H9 (cell line): ENCODE measurements at regions not wholly inside any gene's neighbourhood (a gene's known extent, or its start where the extent isn't known, plus 50 kb on each side); places are given as distances from the start of the nearest gene placed in this dataset.
A peak's percentile ranks its signal among the peaks of the same experiment; 100 is the strongest.

Experiments used
- DNase-seq: peaks from one replicate; pipeline ENCODE4 v3.0.0-alpha.2; 2017
- H2AFZ ChIP-seq: one replicate; pipeline ENCODE4 v1.6.1; 2013; ENCODE audit warnings: mild to moderate bottlenecking, low read length, control low read depth, moderate library complexity
- H2AK5ac ChIP-seq: 2 replicates; pipeline ENCODE4 v1.6.1; 2013; ENCODE audit warnings: low read length, control low read depth, mixed read lengths; ENCODE audit not compliant: insufficient read length
- H2BK120ac ChIP-seq: one replicate; pipeline ENCODE4 v1.6.1; 2013; ENCODE audit warnings: low read depth, mild to moderate bottlenecking, low read length, control low read depth, inconsistent platforms; ENCODE audit not compliant: poor library complexity, severe bottlenecking
- H2BK12ac ChIP-seq: 2 replicates; pipeline ENCODE4 v1.6.1; 2013; ENCODE audit warnings: low read length, control low read depth, mixed read lengths, low read depth; ENCODE audit not compliant: insufficient read length
- H2BK15ac ChIP-seq: 2 replicates; pipeline ENCODE4 v1.6.1; 2013; ENCODE audit warnings: low read depth, low read length, control low read depth
- H2BK20ac ChIP-seq: one replicate; pipeline ENCODE4 v1.6.1; 2013; ENCODE audit warnings: low read depth, mild to moderate bottlenecking, low read length, control low read depth, inconsistent platforms; ENCODE audit not compliant: poor library complexity, severe bottlenecking
- H2BK5ac ChIP-seq: 2 replicates; pipeline ENCODE4 v1.6.1; 2013; ENCODE audit warnings: low read length, control low read depth, mixed read lengths; ENCODE audit not compliant: insufficient read length
- H3K14ac ChIP-seq: 2 replicates; pipeline ENCODE4 v1.6.1; 2013; ENCODE audit warnings: low read length, control low read depth; ENCODE audit not compliant: insufficient read depth
- H3K18ac ChIP-seq: 2 replicates; pipeline ENCODE4 v1.6.1; 2013; ENCODE audit warnings: low read depth, mild to moderate bottlenecking, mixed read lengths, low read length, control low read depth; ENCODE audit not compliant: insufficient read length
- H3K23ac ChIP-seq: 2 replicates; pipeline ENCODE4 v1.6.1; 2013; ENCODE audit warnings: low read length, control low read depth, mixed read lengths, low read depth; ENCODE audit not compliant: insufficient read length
- H3K23me2 ChIP-seq: 2 replicates; pipeline ENCODE4 v1.6.1; 2013; ENCODE audit warnings: low read depth, mild to moderate bottlenecking, mixed read lengths, low read length, control low read depth; ENCODE audit not compliant: insufficient read length, poor library complexity, severe bottlenecking
- H3K27ac ChIP-seq: 2 replicates; pipeline ENCODE4 v1.5.1; 2013; ENCODE audit warnings: low read length, control low read depth, mixed read lengths, low read depth; ENCODE audit not compliant: insufficient read length
- H3K27me3 ChIP-seq: 2 replicates; pipeline ENCODE4 v1.6.1; 2013; ENCODE audit warnings: low read length, control low read depth, inconsistent platforms; ENCODE audit not compliant: insufficient read depth
- H3K4ac ChIP-seq: 2 replicates; pipeline ENCODE4 v1.6.1; 2013; ENCODE audit warnings: low read depth, mild to moderate bottlenecking, control low read depth, inconsistent platforms, low read length, moderate library complexity
- H3K4me1 ChIP-seq: 2 replicates; pipeline ENCODE4 v1.6.1; 2013; ENCODE audit warnings: low read length, control low read depth, inconsistent platforms; ENCODE audit not compliant: insufficient read depth
- H3K4me2 ChIP-seq: 2 replicates; pipeline ENCODE4 v1.6.1; 2013; ENCODE audit warnings: low read length, control low read depth, mixed read lengths; ENCODE audit not compliant: insufficient read length, insufficient read depth
- H3K56ac ChIP-seq: 2 replicates; pipeline ENCODE4 v1.6.1; 2013; ENCODE audit warnings: low read depth, mild to moderate bottlenecking, mixed read lengths, low read length, control low read depth; ENCODE audit not compliant: insufficient read length
- H3K79me1 ChIP-seq: 2 replicates; pipeline ENCODE4 v1.6.1; 2013; ENCODE audit warnings: low read depth, mild to moderate bottlenecking, moderate library complexity, low read length, control low read depth, inconsistent platforms; ENCODE audit not compliant: insufficient read depth, poor library complexity, severe bottlenecking
- H3K79me2 ChIP-seq: 2 replicates; pipeline ENCODE4 v1.6.1; 2013; ENCODE audit warnings: low read length, control low read depth, inconsistent platforms; ENCODE audit not compliant: insufficient read depth
- H3K9ac ChIP-seq: 2 replicates; pipeline ENCODE4 v1.6.1; 2013; ENCODE audit warnings: low read length, control low read depth, mixed read lengths; ENCODE audit not compliant: insufficient read length; ENCODE audit errors: extremely low read depth
- H3K9me3 ChIP-seq: one replicate; pipeline ENCODE4 v1.6.1; 2013; ENCODE audit warnings: low read depth, low read length, inconsistent platforms; ENCODE audit not compliant: control insufficient read depth
- H3T11ph ChIP-seq: one replicate; pipeline ENCODE4 v1.6.1; 2013; ENCODE audit warnings: mild to moderate bottlenecking, low read length, control low read depth, inconsistent platforms
- H4K20me1 ChIP-seq: one replicate; pipeline ENCODE4 v1.6.1; 2013; ENCODE audit not compliant: control insufficient read depth, insufficient read length, insufficient read depth
- H4K5ac ChIP-seq: 2 replicates; pipeline ENCODE4 v1.6.1; 2013; ENCODE audit warnings: low read depth, mild to moderate bottlenecking, mixed read lengths, low read length, control low read depth; ENCODE audit not compliant: insufficient read length
- H4K8ac ChIP-seq: replicated peaks from 2 replicates; pipeline ENCODE4 v1.6.1; 2013; ENCODE audit warnings: low read length, control low read depth, mixed read lengths, low read depth; ENCODE audit not compliant: insufficient read length
- H4K91ac ChIP-seq: 2 replicates; pipeline ENCODE4 v1.6.1; 2013; ENCODE audit warnings: low read depth, mild to moderate bottlenecking, moderate library complexity, mixed read lengths, low read length, control low read depth; ENCODE audit not compliant: insufficient read length
- H3K27ac Mint-ChIP-seq, 3 experiments: 2 replicates in 2 of 3; 3 replicates in 1 of 3; pipeline ENCODE4 v1.8.0; 2020 to 2021; ENCODE audit warnings: mixed read lengths in 3 of 3, mild to moderate bottlenecking in 1 of 3, moderate library complexity in 1 of 3
- H3K27me3 Mint-ChIP-seq: 2 replicates; pipeline ENCODE4 v1.8.0; 2021; ENCODE audit warnings: low read depth, mild to moderate bottlenecking, moderate library complexity, mixed read lengths
- H3K36me3 Mint-ChIP-seq, 3 experiments: 2 replicates in 2 of 3; 3 replicates in 1 of 3; pipeline ENCODE4 v1.8.0; 2020 to 2021; ENCODE audit warnings: low read depth in 3 of 3, mixed read lengths in 3 of 3; ENCODE audit not compliant: insufficient read depth in 1 of 3
- H3K4me1 Mint-ChIP-seq, 2 experiments: 2 replicates each; pipeline ENCODE4 v1.8.0; 2020; ENCODE audit warnings: mixed read lengths in 2 of 2
- H3K4me3 Mint-ChIP-seq, 2 experiments: 2 replicates in 1 of 2; 3 replicates in 1 of 2; pipeline ENCODE4 v1.8.0; 2020 to 2021; ENCODE audit warnings: mild to moderate bottlenecking in 2 of 2, mixed read lengths in 2 of 2, moderate library complexity in 1 of 2
- H3K9me3 Mint-ChIP-seq, 2 experiments: 2 replicates in 1 of 2; 3 replicates in 1 of 2; pipeline ENCODE4 v1.8.0; 2020; ENCODE audit warnings: mild to moderate bottlenecking in 2 of 2, mixed read lengths in 2 of 2, moderate library complexity in 1 of 2
- CTCF ChIP-seq: fragments of 200-600 bp; sonication (generic); conservative IDR thresholded peaks from 3 replicates; pipeline ENCODE4 v1.8.0; 2021; ENCODE audit warnings: antibody characterized with exemption, mild to moderate bottlenecking
- WGBS: extraction: QIAGEN DNeasy Blood & Tissue Kit; methylation state at CpG from one replicate; pipeline ENCODE4 v1.1.7; 2013; ENCODE audit warnings: missing lambda C conversion rate, low lambda C conversion rate, mixed read lengths; ENCODE audit not compliant: insufficient read length; ENCODE audit errors: extremely low coverage; 5-methylcytosine and 5-hydroxymethylcytosine counted together

- WGBS = no CpG with 5 or more reads among the region's 5 CpGs
- no peak for DNase-seq
- Mint-ChIP-seq H3K9me3 (peaks cover 8 to 10% of the 10 kb centered on the region in 2 experiments; a peak in 3 of 5 replicates), H3K4me1 (peaks cover 18 to 26% of the 10 kb centered on the region in 2 experiments), H3K27ac (peak overlapping the region in 1 of 3 experiments; percentile 50; a peak in 2 of 7 replicates), H3K4me3 (no peak overlapping the region), H3K36me3 (peaks cover 0 to 4% (median 0%) of the 10 kb centered on the region in 3 experiments; a peak in 2 of 7 replicates), H3K27me3 (no peaks in the 10 kb centered on the region; the same call in 1 of the 2 replicates)
- Histone ChIP-seq H3K4me2 (no peak overlapping the region), H4K20me1 (no peaks in the 10 kb centered on the region), H3K14ac (no peak overlapping the region), H4K91ac (no peak overlapping the region), H3K4ac (no peak overlapping the region), H3K23ac (no peak overlapping the region), H2AFZ (no peak overlapping the region), H2BK15ac (no peak overlapping the region), H4K5ac (no peak overlapping the region), H2AK5ac (no peak overlapping the region), H3K18ac (no peak overlapping the region), H3K79me2 (no peaks in the 10 kb centered on the region), H2BK20ac (no peak overlapping the region), H3K4me1 (no peaks in the 10 kb centered on the region; the same call in 1 of the 2 replicates), H3K56ac (no peak overlapping the region), H2BK5ac (no peak overlapping the region), H2BK120ac (no peak overlapping the region), H3K9ac (no peak overlapping the region), H3T11ph (no peak overlapping the region), H2BK12ac (no peak overlapping the region), H3K27me3 (no peaks in the 10 kb centered on the region), H3K23me2 (no peaks in the 10 kb centered on the region), H4K8ac (no peak overlapping the region), H3K9me3 (no peaks in the 10 kb centered on the region), H3K79me1 (no peaks in the 10 kb centered on the region), H3K27ac (no peak overlapping the region)
- TF ChIP-seq CTCF = no peak
Measured at GRCh38 chr20:19072988-19073387, 139.5 kb upstream of the SLC24A3 start.
